ENCODE measurements at regions not wholly inside any gene's neighbourhood (a gene's known extent, or its start where the extent isn't known, plus 50 kb on each side); places are given as distances from the start of the nearest gene placed in this dataset.

DNA sequence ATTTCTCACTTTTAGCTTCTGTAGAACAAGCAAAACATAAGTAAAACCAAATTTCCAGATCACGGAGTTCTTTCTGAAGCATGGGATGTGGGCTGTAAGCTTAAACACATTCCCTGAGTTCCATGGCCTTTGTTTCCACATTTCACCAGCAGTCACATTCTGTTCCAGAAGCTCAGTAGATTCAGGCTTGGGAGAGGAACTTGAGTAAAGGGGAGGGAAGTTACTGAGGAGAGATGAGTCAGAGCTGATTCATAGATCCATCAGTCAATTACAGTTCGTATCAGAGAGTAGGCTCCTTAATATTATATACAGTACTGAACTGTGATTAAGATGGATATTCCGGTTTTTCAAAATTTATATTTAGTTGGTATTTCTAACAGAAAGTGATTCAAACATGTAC, 614.3 kb downstream of the NCAM2 start:
- TF ChIP-seq, protein P1, sequence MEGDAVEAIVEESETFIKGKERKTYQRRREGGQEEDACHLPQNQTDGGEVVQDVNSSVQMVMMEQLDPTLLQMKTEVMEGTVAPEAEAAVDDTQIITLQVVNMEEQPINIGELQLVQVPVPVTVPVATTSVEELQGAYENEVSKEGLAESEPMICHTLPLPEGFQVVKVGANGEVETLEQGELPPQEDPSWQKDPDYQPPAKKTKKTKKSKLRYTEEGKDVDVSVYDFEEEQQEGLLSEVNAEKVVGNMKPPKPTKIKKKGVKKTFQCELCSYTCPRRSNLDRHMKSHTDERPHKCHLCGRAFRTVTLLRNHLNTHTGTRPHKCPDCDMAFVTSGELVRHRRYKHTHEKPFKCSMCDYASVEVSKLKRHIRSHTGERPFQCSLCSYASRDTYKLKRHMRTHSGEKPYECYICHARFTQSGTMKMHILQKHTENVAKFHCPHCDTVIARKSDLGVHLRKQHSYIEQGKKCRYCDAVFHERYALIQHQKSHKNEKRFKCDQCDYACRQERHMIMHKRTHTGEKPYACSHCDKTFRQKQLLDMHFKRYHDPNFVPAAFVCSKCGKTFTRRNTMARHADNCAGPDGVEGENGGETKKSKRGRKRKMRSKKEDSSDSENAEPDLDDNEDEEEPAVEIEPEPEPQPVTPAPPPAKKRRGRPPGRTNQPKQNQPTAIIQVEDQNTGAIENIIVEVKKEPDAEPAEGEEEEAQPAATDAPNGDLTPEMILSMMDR (conservative IDR thresholded peaks at IDR 0.05 in 1 of 2, IDR thresholded peaks at IDR 0.05 in 1 of 2; ENCODE audit: extremely low read depth in 1 of 2, insufficient read depth in 1 of 2, low read depth in 1 of 2, low read length in 2 of 2), result no peak
- no peak for TF ChIP-seq EZH2 (IDR thresholded peaks at IDR 0.05; ENCODE audit: borderline replicate concordance, low read length)

Measured in mammary epithelial cell (primary cell).